ENCODE measurements at regions not wholly inside any gene's neighbourhood (a gene's known extent, or its start where the extent isn't known, plus 50 kb on each side); places are given as distances from the start of the nearest gene placed in this dataset.

GRCh38 chr15:70344666-70345065, 246.9 kb upstream of the TLE3 start:
- Histone ChIP-seq H3K4ac (replicated peaks; ENCODE audit: insufficient read length, low read depth, low read length) (no peak overlapping the region), H3K36me3 (ENCODE audit: control insufficient read depth in 2 of 4, insufficient read depth in 4 of 4, low read length in 3 of 4) (no peaks in the 10 kb centered on the region), H4K91ac (replicated peaks; ENCODE audit: insufficient read length, low read length) (no peak overlapping the region), H3K23ac (ENCODE audit: insufficient read length) (no peak overlapping the region), H2AK5ac (ENCODE audit: low read depth, low read length) (no peak overlapping the region), H3K4me2 (ENCODE audit: insufficient read depth in 1 of 2, low read depth in 2 of 2, low read length in 2 of 2) (no peak overlapping the region), H3K27ac (ENCODE audit: low read depth, low read length) (no peak overlapping the region), H3K23me2 (ENCODE audit: low read depth, low read length) (no peaks in the 10 kb centered on the region), H2AFZ (ENCODE audit: low read length) (no peak overlapping the region), H3K9me3 (ENCODE audit: insufficient read depth in 2 of 2, low read depth in 1 of 2, low read length in 1 of 2) (no peaks in the 10 kb centered on the region), H2BK12ac (ENCODE audit: low read depth, low read length) (0 out of 2 replicates have a peak overlapping the region, but pooled peaks have one; percentile 9), H3K9ac (replicated peaks in 1 of 4; ENCODE audit: extremely low read depth in 1 of 4, low read depth in 3 of 4, low read length in 3 of 4) (no peak overlapping the region), H3K14ac (ENCODE audit: insufficient read length) (no peak overlapping the region), H3K79me1 (ENCODE audit: low read depth, low read length) (no peaks in the 10 kb centered on the region), H2BK15ac (ENCODE audit: low read length) (no peak overlapping the region), H3K27me3 (replicated peaks in 1 of 4; ENCODE audit: control insufficient read depth in 3 of 4, extremely low read depth in 1 of 4, insufficient read depth in 3 of 4, low read length in 3 of 4) (no peaks in the 10 kb centered on the region), H2BK5ac (ENCODE audit: low read depth, low read length) (no peak overlapping the region), H4K20me1 (replicated peaks in 1 of 2; ENCODE audit: control insufficient read depth in 1 of 2, insufficient read depth in 2 of 2, low read length in 2 of 2) (peaks cover 0 to 3% of the 10 kb centered on the region in 2 experiments), H3K56ac (replicated peaks; ENCODE audit: insufficient read length, low read depth, low read length) (no peak overlapping the region), H3K4me1 (replicated peaks in 1 of 4; ENCODE audit: control insufficient read depth in 3 of 4, insufficient read depth in 4 of 4, low read length in 3 of 4) (peaks cover 0 to 3% (median 0%) of the 10 kb centered on the region in 4 experiments; a peak in 1 of 7 replicates), H3K18ac (ENCODE audit: extremely low read depth, low read length) (no peak overlapping the region), H2BK120ac (replicated peaks; ENCODE audit: low read depth, low read length) (no peak overlapping the region), H4K5ac (ENCODE audit: insufficient read length, low read depth, low read length) (no peak overlapping the region), H4K8ac (ENCODE audit: extremely low read depth, insufficient read depth, low read length) (no peak overlapping the region), H3K4me3 (ENCODE audit: extremely low read depth in 1 of 4, insufficient read depth in 2 of 4, low read depth in 3 of 4, low read length in 4 of 4) (no peak overlapping the region), H3K79me2 (ENCODE audit: control insufficient read depth in 1 of 2, insufficient read depth in 2 of 2, low read length in 2 of 2) (no peaks in the 10 kb centered on the region), H2BK20ac (ENCODE audit: low read length) (no peak overlapping the region)
- POLR2A ChIA-PET (ENCODE audit: partially characterized antibody), result no interaction called here
- DNase-seq (ENCODE audit: low read depth in 1 of 2, low spot score in 2 of 2) (peak in 1 of 2 experiments; percentile 28), FAIRE-seq (no peak)
- CTCF ChIA-PET (ENCODE audit: partially characterized antibody), result interaction anchor here (0.6 to 3.3 kb wide), 2 partner anchors 10 to 533 kb away, joined by 3 to 12 read pairs; no protein-coding TSS in a partner anchor
- 100% methylated on average over 3 of the region's 3 CpGs; no CpG with 5 or more reads in 1 of the 2 experiments for WGBS, 2 experiments (ENCODE audit: extremely low coverage in 1 of 2, insufficient coverage in 1 of 2, insufficient read length in 1 of 2, insufficient replicate concordance in 2 of 2, low coverage in 1 of 2, low lambda C conversion rate in 2 of 2, missing lambda C conversion rate in 1 of 2)
- TF ChIP-seq SAP30 (IDR thresholded peaks at IDR 0.05; ENCODE audit: insufficient read depth, insufficient replicate concordance, low read length) (no peak), TAF1 (IDR thresholded peaks at IDR 0.05; ENCODE audit: low read depth, low read length) (no peak), USF2 (IDR thresholded peaks at IDR 0.05; ENCODE audit: low read length) (no peak), KDM5A (IDR thresholded peaks at IDR 0.05; ENCODE audit: low read length) (no peak), CREB1 (IDR thresholded peaks at IDR 0.05) (no peak), SP4 (IDR thresholded peaks at IDR 0.05; ENCODE audit: low read length) (no peak), SUZ12 (IDR thresholded peaks at IDR 0.05; ENCODE audit: low read length) (no peak), HDAC2 (IDR thresholded peaks at IDR 0.05; ENCODE audit: borderline replicate concordance in 1 of 2, low read depth in 2 of 2, low read length in 2 of 2) (no peak), CTBP2 (IDR thresholded peaks at IDR 0.05; ENCODE audit: borderline replicate concordance, insufficient read depth, insufficient read length, low read length) (no peak), TEAD4 (IDR thresholded peaks at IDR 0.05; ENCODE audit: low read depth, low read length) (no peak), YY1 (IDR thresholded peaks at IDR 0.05; ENCODE audit: low read depth, low read length) (no peak), SIX5 (IDR thresholded peaks at IDR 0.05; ENCODE audit: low read depth, low read length) (no peak), ATF3 (IDR thresholded peaks at IDR 0.05; ENCODE audit: insufficient read depth, low read depth, low read length) (no peak)

All from H1 (cell line).